ENCODE measurements at regions not wholly inside any gene's neighbourhood (a gene's known extent, or its start where the extent isn't known, plus 50 kb on each side); places are given as distances from the start of the nearest gene placed in this dataset.
"Not testable (repeated sequence)": the region's sequence is repeated elsewhere in the genome, so short reads cannot be mapped to it uniquely, and the experiment has no call there.

GRCh38 chr4:28082686-28083390 is 1222.2 kb downstream of the STIM2 start:
- DNase-seq (ENCODE audit: low read depth): no peak

GRCh38 chr4:28092610-28093009 is 1232.0 kb downstream of the STIM2 start:
- no peak for DNase-seq (ENCODE audit: low read depth)

- no peak for DNase-seq (ENCODE audit: low read depth)
Observed at GRCh38 chr4:28093071-28093470, 1232.4 kb downstream of the STIM2 start.

DNA sequence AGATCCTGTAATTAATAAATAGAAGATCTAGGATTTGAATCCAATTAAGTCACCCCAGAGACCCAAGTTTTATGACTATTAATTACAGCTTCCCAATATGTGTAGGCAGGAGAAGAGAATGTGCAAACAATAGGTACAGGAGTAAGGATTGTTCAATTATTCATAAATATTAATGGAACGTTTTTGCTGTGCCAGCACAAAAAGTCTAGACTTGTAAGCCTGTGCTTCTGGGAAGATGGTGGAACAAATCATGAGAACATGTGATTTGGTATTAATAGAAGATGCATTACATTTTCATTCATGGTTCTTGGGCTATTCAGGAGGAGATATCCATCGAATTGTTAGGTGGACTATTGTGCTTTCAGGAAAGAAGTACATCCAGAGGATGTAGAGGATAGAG is 1240.9 kb downstream of the STIM2 start:
- DNase-seq (ENCODE audit: low read depth): no peak

GRCh38 chr4:28105271-28105859 is 1244.7 kb downstream of the STIM2 start:
- DNase-seq (ENCODE audit: low read depth): no peak

DNA sequence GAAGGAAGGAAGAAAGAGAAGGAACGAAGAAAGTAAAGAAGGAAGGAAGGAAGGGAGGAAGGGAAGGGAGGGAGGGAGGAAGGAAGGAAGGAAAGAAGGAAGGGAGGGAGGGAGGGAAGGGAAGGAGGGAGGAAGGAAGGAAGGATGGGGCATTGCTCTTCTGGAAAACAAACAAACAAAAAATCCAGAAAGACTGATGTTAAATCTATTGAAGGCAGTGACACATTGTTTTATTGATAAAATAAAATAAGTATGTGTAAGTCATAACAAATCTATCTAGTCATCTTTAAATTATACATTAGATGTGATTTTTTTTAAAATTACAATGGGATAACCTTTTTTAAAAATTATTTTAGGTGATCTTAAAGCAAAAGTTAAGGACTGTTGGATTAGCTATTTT is 1245.5 kb downstream of the STIM2 start:
- no peak for DNase-seq (ENCODE audit: low read depth)

GRCh38 chr4:28109801-28110200 is 1249.2 kb downstream of the STIM2 start:
- DNase-seq (ENCODE audit: low read depth): no peak

- not testable (repeated sequence) for DNase-seq (ENCODE audit: low read depth)
Observed at GRCh38 chr4:28112691-28113335, 1252.2 kb downstream of the STIM2 start.

DNA sequence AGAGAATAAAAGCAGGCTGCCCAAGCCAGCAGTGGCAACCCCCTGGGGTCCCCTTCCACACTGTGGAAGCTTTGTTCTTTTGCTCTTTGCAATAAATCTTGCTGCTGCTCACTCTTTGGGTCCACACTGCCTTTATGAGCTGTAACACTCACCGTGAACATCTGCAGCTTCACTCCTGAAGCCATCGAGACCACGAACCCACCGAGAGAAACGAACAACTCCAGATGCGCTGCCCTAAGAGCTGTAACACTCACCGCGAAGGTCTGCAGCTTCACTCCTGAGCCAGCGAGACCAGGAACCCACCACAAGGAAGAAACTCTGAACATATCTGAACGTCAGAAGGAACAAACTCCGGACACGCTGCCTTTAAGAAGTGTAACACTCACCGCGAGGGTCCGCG is 1252.9 kb downstream of the STIM2 start:
- DNase-seq (ENCODE audit: low read depth): not testable (repeated sequence)

- DNase-seq (ENCODE audit: low read depth): not testable (repeated sequence)
Observed at GRCh38 chr4:28116526-28117083, 1256.0 kb downstream of the STIM2 start.

DNA sequence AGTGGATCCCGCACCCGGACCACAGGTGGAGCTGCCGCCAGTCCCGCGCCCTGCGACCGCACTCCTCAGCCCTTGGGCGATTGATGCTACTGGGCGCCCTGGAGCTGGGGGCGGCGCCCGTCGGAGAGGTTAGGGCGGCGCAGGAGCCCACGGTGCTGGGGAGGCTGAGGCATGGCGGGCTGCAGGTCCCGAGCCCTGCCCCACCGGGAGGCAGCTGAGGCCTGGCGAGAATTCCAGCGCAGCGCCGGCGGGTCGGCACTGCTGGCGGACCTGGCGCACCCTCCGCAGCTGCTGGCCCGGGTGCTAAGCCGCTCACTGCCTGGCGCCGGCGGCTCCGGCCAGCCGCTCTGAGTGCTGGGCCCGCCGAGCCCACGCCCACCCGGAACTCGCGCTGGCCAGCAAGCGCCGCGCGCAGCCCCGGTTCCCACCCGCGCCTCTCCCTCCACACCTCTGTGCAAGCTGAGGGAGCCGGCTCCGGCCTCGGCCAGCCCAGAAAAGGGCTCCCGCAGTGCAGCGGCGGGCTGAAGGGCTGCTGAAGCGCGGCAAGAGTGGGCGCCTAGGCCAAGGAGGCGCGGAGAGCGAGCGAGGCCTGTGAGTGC is 1256.5 kb downstream of the STIM2 start:
- no peak for DNase-seq (ENCODE audit: low read depth)

GRCh38 chr4:28146191-28146590 is 1285.5 kb downstream of the STIM2 start:
- DNase-seq (ENCODE audit: low read depth): no peak

GRCh38 chr4:28148221-28148620 is 1287.6 kb downstream of the STIM2 start:
- DNase-seq (ENCODE audit: low read depth): no peak

DNA sequence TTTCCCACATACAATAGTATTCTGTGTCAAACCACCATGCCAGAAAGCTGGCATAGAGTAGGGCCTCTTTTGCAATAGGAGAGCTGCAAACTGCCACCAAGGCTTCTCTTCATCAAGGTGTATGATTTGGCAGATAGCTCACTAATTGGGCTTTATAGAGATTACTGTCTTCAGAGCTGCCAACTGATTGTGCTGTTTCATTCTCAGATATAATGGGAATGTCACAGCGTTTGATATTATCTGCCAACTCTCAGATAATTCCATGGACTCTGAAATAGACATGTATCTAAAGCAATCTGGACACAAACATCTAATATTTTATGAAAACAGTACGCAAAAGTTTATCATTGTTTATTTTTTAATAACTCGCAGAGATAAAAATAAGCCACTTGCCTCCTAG is 1289.1 kb downstream of the STIM2 start:
- no peak for DNase-seq (ENCODE audit: low read depth)

DNA sequence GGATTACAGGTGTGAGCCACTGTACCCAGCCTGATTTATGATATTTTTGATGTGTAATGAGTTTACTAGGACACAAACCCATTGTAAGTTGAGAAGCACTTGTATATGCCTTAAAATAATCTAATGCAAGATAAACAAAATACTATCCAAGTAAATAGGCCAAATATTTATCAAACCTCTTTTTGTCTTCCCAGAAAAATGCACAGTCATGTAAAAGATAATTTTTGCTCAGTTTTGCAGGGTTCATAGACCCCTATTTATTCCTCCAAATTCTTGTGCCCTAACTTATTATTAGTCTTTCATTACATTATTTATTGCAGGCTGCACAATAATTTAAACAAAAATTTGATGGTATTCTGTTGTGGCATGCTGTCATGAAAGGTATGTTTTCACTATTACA is 1290.7 kb downstream of the STIM2 start:
- DNase-seq (ENCODE audit: low read depth): no peak

- no peak for DNase-seq (ENCODE audit: low read depth)
Observed at GRCh38 chr4:28167411-28167810, 1306.8 kb downstream of the STIM2 start.

GRCh38 chr4:28176942-28177341 is 1316.3 kb downstream of the STIM2 start:
- no peak for DNase-seq (ENCODE audit: low read depth)

GRCh38 chr4:28177641-28178040 is 1317.0 kb downstream of the STIM2 start:
- no peak for DNase-seq (ENCODE audit: low read depth)

DNA sequence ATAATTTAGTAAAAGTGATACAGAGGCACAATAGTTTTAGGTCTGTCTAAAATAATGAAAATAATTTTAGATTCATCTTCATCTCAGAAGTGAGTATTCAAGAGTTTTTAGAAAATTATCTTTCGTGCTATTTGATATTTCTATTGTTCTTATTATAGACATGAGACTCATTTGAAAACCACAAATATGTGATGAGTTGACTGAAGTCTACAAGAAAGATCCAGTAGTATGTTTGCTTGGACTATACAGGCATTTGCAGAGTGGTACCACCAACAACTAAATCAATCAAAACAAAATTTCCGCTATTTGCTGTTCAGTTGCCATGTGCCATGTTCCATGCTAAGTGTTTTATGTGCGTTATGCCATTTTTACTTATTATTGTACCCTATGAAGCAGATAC is 1318.5 kb downstream of the STIM2 start:
- DNase-seq (ENCODE audit: low read depth): no peak

DNA sequence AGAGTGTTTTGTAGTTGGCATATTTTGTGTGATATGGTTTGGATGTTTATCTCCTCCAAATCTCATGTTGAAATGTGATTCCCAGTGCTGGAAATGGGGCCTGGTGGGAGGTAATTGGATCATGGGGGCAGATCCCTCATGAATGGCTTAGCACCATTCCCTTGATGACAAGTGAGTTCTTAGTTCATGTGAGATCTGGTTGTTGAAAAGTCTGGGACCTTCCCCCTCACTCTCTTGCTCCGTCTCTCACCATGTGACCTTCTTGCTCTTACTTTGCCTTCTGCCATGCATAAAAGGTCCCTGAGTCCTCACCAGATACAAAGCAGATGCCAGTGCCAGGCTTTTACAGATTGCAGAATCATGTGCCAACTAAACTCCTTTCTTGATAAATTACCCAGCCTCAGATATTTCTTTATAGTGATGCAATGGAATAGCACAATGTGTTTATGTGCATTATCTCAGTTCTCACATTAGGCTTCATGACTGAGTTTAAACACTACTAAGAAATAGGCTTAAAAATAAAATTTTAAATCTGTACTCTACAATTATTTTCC is 1348.8 kb downstream of the STIM2 start:
- DNase-seq (ENCODE audit: low read depth): no peak

DNA sequence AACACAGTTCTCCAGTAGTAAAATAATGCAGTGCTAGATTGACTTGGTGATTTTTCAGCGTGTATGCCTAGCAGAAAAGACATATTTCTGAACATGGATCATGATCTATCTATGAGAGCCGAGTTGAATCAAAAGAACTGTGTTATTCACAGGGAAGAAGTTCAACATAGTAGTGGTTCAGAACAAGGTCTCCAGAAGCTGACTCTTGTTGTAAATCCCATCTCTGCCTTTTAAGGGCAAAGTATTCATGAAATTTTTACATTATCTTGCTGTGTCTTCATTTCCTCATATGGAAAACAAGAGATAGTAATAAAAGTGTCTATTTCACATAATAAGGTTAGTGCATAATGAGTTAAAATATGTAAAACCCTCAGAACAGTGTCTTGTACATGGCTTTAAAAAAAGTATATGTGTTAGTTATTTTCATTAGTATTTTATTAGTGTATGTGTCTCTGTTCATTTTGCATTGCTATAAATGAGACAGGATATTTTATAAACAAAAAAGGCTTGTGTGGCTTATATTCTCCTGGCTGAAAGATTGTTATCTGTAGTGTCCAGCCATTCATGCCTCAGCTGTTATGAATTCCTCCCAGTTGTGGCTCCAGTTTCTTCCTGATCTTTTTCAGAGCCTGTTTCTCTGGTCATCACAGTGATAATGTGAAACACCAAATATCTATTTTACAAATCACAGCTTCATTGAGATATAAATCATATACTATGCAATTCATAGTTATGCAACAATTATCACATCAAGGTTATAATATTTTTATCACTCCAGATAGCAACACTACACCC is 1351.2 kb downstream of the STIM2 start:
- no peak for DNase-seq (ENCODE audit: low read depth)

DNA sequence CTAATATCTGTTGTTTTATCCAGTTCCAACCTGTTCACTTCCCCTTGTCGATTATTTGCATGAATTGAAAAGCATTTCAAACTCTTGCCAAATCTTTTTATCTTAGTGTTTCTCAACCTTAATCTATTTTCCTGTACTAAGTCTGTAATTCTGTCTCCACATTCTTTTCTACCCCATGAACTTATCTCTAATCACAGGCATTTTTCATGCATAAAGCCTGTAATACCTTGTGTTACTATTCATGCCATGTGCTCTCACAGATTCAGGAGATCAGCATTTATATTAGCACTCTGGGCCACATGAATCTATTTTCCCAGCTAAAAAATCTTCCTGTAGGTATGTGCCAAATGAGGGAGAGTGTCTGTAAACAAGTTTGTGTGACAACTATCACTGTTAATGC is 1360.9 kb downstream of the STIM2 start:
- no peak for DNase-seq (ENCODE audit: low read depth)
